ENCODE measurements at regions not wholly inside any gene's neighbourhood (a gene's known extent, or its start where the extent isn't known, plus 50 kb on each side); places are given as distances from the start of the nearest gene placed in this dataset.

- ChIA-PET POLR2A (ENCODE audit: unreplicated experiment) (interaction anchor here (0.7 kb wide), 1 partner anchor 135 kb away, joined by 3 read pairs; no protein-coding TSS in a partner anchor), CTCF (no interaction called here)
- no peaks in the 10 kb centered on the region for H3K27me3 ChIP-seq (ENCODE audit: control insufficient read depth, insufficient read depth, low read length)
- no peak overlapping the region for H3K18ac ChIP-seq (ENCODE audit: low read depth, low read length)
- H4K91ac ChIP-seq (ENCODE audit: insufficient read depth, low read depth, low read length) = no peak overlapping the region
- no peak overlapping the region for H3K14ac ChIP-seq (replicated peaks; ENCODE audit: low read depth, low read length)
- H3K4me2 ChIP-seq (ENCODE audit: low read depth, low read length) = no peak overlapping the region
- no peak overlapping the region for H4K8ac ChIP-seq (ENCODE audit: low read depth in 2 of 2, low read length in 2 of 2)
- H2AK9ac ChIP-seq (replicated peaks; ENCODE audit: low read depth, low read length, poor library complexity) = no peak overlapping the region
- no peak overlapping the region for H2AFZ ChIP-seq (replicated peaks; ENCODE audit: low read length, poor library complexity)
- no peak overlapping the region for H3K23ac ChIP-seq (ENCODE audit: low read depth, low read length)
- H3K9me3 ChIP-seq (ENCODE audit: control insufficient read depth, insufficient read depth, low read length) = peaks cover 4% of the 10 kb centered on the region
- ATAC-seq (ENCODE audit: low read depth) = no peak
- in situ Hi-C loops (cut with MboI; ENCODE audit: low sequenced_read_pairs) = no loop called here
- no peaks in the 10 kb centered on the region for H4K20me1 ChIP-seq (ENCODE audit: insufficient read depth, low read length)
- DNase-seq = no peak
- dilution Hi-C loops (cut with HindIII; ENCODE audit: low sequenced_read_pairs, unreplicated experiment) = no loop called here
- no peaks in the 10 kb centered on the region for H3K9me1 ChIP-seq (ENCODE audit: insufficient read depth, low read length)
- H3K79me1 ChIP-seq (ENCODE audit: low read depth in 1 of 2, low read length in 2 of 2) = no peaks in the 10 kb centered on the region
- H3K4me1 ChIP-seq (ENCODE audit: control insufficient read depth, insufficient read depth, low read length) = no peaks in the 10 kb centered on the region
- no peak overlapping the region for H2BK5ac ChIP-seq (ENCODE audit: low read depth, low read length, poor library complexity, severe bottlenecking)
- H2BK20ac ChIP-seq (ENCODE audit: low read depth, low read length) = no peak overlapping the region
- no peak overlapping the region for H4K5ac ChIP-seq (ENCODE audit: low read depth, low read length)
- no peaks in the 10 kb centered on the region for H3K36me3 ChIP-seq (ENCODE audit: control insufficient read depth, insufficient read depth, low read length)
- no peak overlapping the region for H2BK15ac ChIP-seq (ENCODE audit: low read depth, low read length)
- no peak overlapping the region for H2BK120ac ChIP-seq (ENCODE audit: low read depth, low read length)
- no peak overlapping the region for H2AK5ac ChIP-seq (ENCODE audit: low read depth, low read length)
- TF ChIP-seq USF2 (IDR thresholded peaks at IDR 0.05; ENCODE audit: low read depth, low read length) (no peak), MAZ (IDR thresholded peaks at IDR 0.05; ENCODE audit: borderline replicate concordance, low read depth, low read length) (no peak), FOS (IDR thresholded peaks at IDR 0.05; ENCODE audit: low read depth, low read length) (no peak), SMC3 (IDR thresholded peaks at IDR 0.05; ENCODE audit: low read depth, low read length) (no peak), RAD21 (IDR thresholded peaks at IDR 0.05; ENCODE audit: low read length) (no peak), CHD1 (IDR thresholded peaks at IDR 0.05; ENCODE audit: low read depth, low read length) (no peak), MAFK (IDR thresholded peaks at IDR 0.05; ENCODE audit: low read depth, low read length) (no peak), BHLHE40 (IDR thresholded peaks at IDR 0.05; ENCODE audit: low read depth, low read length) (no peak), CTCF (conservative IDR thresholded peaks at IDR 0.05; ENCODE audit: low read depth, low read length) (no peak), MXI1 (IDR thresholded peaks at IDR 0.05; ENCODE audit: borderline replicate concordance, low read depth, low read length) (no peak)
- no TSS peak for BruUV-seq (replicated peaks)
- H3K56ac ChIP-seq (ENCODE audit: extremely low read depth, insufficient read depth, low read length) = no peak overlapping the region
- H3K27ac ChIP-seq (ENCODE audit: insufficient read depth, low read length) = no peak overlapping the region
- H3K4ac ChIP-seq (ENCODE audit: low read depth, low read length) = no peak overlapping the region
- H3K4me3 ChIP-seq (ENCODE audit: insufficient read depth, low read depth, low read length) = no peak overlapping the region
- no peak overlapping the region for H3K9ac ChIP-seq (ENCODE audit: low read depth, low read length)
- WGBS, 2 experiments (ENCODE audit: extremely low coverage in 2 of 2, insufficient read length in 1 of 2) = 100% methylated on average over 2 of the region's 5 CpGs; no CpG with 5 or more reads in 1 of the 2 experiments
- intact Hi-C loops (cut with micrococcal nuclease) = no loop called here
Measured at GRCh38 chr1:82621076-82621475, 820.3 kb downstream of the ADGRL2 start.
